HG03354 (cell line): ENCODE measurements at regions not wholly inside any gene's neighbourhood (a gene's known extent, or its start where the extent isn't known, plus 50 kb on each side); places are given as distances from the start of the nearest gene placed in this dataset.

Experiments
- ATAC-seq: cut with Tn5 transposase; IDR thresholded peaks from one replicate; pipeline ENCODE4 v1.9.1; 2021; ENCODE audit warnings: mild to moderate bottlenecking; ENCODE audit not compliant: unreplicated experiment, poor library complexity, severe bottlenecking

DNA sequence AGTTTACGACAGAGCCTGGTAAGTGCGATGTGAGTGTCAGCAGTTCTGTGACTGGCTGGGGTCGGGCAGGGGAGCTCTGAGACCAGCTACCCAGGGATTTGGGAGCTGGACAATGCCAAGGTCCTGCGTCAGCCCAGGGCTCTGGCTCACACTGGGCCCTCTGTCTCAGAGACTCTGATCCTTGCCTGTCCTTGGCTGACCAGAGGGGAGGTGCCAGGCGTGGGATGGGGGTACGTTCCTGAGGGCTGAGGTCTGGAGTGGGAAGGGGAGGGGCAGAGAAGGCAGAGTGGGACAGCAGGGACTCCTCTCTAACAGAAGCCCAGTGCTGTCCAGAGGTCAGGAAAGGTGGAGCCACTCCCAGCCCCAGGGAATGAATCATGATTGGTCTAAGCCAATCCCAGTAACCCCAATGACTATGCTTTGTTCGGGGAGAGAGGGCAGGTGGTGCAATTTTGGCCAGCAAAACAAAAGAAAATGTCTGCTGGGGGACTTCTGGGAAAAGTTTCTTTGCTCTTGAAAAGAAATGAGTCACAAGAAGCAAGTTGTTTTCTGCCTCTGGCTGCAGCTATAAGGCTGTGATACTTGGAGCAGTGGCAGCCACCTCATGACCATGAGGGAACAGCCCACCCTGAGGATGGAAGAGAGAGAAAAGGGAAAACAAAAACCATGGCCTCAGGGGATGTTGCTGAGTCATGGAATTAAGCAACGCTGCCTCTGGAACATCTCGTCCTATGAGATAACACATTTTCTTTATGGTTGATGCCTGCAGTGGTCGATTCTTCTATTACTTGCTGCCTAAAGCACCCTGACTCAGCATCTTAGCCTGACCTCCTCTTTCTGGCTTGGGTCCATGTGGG is 108.3 kb downstream of the CHST1 start:
- ATAC-seq: no peak

DNA sequence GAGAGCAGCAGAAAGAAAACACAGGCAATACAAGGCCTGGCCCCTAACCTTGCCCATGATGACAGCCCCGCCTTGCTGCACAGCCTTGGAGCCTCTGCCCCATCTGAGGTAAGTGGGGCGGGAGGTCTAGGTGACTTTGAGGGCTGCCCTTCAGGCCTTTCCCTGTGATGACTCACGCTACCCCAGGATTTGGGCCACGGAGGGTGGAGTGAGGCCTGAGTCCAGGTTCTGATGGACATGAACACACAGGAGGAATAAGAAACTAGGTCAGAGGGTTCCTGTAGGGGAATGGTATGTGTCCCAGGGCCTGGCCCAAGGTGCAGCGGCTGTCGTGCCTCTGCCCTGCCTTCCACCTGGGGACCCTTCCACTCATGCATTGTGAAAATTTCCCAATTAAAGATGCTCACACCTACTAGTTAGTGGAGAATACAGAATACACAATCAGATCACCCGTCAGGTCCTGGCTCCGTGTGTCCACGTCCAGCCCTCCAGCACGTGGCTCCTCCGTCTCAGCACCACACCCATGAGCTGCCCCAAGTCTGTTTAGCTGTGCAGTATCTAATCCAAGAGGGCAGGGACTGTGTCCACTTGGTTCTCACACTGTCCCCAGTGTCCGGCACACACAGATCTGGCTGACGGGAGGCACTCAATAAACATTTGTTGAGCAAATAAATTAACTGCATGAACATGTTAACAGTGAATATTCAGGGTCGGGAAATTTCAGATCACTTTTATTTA is 111.0 kb downstream of the CHST1 start:
- ATAC-seq: no peak

DNA sequence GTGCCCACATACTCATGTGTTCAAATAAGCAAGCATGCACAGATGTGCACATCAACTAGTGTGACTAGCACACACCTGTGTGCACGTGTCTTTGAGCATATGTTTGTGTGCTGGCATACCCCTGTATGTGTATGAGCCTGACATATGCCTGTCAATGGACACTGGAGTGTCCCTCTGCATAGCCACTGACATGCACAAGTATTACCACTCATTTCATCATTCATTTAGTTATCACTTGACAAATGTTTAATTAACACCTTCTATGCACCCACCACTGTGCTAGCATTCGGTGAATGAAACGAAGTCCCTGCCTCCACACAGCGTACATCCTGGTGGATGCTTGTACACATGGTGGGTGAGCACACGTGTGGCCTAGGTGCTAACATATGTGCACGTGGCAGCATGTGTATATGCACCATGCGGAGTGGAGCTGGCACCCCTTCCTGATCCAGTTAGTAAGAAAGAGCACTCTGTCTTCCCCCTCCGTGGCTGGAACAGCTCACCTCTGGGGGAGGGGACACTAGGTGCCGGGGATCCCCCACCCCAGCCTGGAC is 112.0 kb downstream of the CHST1 start:
- ATAC-seq: no peak

DNA sequence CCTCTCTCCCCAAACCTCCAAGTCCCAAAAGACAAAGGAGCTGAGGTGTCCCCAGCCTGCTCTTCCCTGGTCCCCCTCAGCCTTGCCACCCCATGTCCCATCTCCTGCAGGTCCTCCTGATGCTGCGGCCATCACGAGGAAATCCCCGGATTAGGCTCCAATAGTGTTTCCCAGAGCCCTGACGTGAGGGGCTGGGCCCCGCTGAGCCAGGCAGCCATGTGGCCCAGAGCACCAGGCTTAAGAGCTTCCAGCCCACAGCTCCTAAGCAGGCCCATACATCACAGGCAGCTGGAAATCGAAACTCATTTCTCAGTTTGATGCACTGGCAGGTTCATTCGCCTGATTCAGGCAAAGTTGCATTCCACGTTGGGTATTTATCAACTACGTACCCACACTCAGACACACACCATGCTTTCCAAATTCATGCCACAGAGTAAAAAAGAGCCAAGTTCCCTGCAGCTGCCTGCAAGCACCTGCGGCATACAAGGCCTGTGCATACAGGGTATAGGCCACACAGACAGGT is 114.2 kb downstream of the CHST1 start:
- no peak for ATAC-seq

DNA sequence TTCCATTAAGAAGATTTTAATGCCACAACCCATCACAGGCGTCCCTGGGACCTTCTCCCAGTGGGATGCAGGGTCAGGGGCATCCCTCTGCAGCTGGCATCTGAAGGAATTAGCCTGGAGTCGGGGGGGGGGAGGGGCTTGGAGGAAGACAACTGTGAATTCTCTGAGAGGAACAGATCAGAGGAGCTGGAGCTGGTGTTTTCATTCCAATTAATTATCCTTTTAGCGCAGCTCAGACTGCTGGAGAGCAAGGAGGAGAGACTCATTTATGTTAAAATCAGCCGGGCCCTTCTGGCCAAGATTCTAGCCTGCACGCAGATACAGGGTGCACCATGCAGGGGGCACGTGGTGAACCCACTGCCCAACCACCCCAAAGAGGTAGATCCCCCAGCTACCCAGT is 116.2 kb downstream of the CHST1 start:
- ATAC-seq: no peak

DNA sequence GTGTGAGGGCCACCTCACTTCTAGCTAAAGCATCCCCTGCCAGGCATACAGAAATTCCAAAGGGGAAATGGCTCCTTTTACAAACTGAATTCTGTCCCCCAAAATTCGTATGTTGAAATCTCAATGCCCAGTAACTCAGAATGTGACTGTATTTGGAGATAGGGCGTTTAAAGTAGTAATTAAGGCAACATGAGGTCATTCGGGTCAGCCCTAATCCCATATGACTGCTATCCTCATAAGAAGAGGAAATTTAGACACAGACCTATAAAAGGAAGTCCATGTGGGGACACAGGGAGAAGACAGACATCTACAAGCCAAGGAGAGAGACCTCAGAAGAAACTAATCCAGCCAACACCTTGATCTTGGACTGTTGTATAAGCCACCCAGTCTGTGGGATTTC is 119.1 kb downstream of the CHST1 start:
- ATAC-seq: no peak

DNA sequence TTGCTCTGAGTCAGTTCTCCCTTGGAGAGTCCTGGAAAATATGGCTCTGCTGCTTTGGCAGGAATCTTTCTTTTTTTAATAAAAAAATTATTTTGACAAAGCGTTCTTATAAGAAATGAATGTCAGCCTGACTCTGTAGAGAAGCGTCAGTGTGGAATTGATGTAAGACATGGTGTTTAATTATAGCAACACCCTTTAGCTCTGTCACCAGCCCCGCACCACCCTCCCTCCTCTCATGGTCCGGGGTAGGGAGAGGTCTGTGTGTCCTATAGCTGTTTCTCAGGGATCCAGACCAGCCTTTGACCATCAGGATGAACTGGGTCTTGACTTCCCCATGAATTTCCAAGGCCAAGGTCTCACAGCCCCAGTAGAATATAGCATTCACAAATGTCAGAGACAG is 120.6 kb downstream of the CHST1 start:
- no peak for ATAC-seq

DNA sequence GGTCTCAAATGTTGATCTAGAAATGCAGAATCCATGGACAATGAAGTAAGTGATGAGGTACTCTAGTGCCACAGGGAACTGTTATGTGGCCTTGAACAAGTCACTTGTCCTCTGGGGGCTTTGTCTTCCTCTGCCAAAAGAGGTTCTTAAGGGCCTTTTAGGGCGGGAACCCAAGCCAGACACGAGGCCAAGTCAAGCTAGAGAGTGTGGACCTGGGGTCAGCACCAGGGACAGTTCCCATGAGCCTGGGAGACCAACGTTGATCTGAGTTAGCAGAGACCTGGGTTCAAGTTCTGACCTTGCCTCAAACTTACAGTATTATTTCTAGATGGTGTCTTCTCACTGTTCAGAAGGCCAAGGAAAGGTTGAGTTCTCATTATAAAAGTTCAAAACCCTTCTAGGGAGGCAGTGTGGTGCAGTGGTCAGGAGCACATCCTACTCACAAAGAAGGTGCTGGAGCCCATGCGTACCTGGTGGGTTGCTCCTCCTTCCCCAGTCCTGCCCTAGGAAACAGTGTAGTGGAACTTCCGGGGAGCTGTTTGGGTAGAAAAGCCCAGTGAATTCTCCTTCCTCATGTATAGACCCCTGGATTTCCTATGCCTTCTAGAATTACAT is 121.5 kb downstream of the CHST1 start:
- no peak for ATAC-seq

DNA sequence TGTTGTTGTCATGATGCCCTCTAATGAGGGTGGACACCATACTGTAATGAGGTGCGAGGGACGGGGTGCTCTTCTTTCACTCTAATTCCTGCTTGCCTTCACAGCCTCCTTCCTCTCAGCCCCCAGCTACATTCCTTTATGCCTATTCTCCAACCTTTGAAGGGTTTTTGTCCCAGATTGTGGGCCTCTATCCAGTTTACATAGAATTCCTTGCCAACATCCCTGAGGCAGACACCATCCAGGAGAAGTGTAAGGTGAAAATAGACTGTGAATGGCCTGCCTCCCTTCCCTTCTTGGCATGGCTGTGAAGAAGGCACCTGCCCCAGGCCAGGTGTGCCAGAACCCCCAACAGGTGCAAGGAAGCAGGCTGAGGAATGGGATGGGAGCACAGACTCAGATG is 122.3 kb downstream of the CHST1 start:
- no peak for ATAC-seq

DNA sequence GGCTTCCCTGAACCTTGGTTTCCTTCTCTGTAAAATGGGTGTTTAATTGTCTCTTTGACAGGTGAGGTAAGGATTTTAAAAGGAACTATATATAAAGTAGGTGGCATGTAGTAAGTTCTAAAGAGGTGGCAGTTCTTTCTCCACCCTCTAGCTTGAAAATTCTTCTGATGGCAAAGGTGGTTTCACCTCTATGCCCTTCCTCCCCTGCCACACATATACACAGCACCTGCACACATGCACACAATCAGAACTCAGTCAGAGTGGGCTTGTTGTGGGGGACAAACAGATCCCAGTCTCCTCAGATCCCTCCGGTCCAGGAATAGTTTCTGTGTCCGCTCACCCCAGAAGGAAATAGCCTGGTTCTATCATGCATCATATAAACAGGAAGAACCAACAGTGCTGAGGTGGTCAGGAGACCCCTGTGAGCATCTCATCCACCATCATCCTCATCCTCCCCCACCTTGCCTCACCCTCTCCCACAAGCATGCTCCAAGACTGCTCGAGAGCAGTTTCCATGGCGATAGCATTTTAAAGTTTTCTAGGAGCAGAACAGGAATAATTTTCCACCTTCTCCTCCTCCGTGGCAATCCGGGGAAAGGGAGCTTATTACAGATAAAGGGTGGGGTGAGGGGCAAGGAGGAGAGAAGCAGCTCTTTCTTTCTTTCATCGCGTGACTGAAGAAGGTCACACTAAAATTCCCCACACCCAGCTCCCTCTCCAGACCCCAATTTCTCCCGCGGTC is 123.6 kb downstream of the CHST1 start:
- ATAC-seq: no peak

DNA sequence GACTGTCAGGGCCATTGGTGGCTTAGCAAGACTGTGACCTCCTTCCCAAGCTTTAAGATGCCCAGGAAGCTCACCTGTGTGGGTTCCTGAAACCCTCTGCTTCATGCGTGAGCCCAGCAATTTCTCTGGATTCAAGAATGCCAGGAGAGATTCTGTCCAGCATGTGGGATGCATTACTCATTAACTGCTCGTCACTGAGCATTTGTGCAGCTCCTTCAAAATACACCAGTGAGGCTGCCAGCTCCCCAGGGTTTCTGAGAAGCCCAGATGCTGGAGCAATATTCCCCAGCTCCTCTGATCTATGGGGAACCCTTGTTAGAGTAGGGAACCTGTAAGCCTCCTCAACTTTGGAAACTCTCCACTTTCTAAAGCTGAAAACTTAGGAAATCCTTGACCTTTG is 126.5 kb downstream of the CHST1 start:
- ATAC-seq: no peak

DNA sequence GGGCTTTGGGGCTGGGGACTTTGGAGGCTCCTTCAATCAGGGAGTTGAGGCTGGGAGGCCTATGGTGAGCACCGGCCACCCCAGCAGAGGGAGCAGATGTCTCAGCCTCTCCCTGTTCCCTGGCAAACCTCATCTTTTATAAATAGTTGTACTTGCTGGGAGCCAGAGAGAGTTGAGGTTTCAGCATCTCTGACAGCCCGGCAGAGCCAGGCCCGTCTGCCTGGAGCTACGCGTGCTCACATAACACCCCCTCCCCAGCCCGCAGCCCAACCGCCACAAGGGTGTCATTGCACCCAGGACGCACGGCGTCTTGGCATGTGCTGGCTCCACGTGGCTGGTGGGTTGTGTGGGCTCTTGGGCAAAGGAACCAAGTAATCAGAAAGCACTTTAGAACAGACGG is 127.1 kb downstream of the CHST1 start:
- ATAC-seq: no peak

DNA sequence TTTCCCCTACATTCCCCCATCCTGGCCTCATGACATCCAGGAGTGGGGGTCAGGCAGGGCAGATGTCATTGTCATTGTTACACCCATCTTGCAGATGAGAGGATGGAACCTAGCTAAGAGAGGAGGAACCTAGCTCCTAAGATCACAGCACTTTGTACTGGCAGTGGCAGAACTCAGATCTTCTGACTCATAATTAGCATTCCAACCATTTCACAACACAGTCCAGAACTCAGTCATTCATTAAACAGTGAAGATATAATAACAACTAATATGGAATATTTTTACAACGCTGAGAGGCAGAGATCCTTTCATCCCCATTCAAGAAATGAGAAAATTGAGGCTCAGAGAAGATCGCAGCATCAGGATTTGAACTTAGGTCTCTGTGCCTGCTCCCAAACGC is 127.8 kb downstream of the CHST1 start:
- no peak for ATAC-seq

DNA sequence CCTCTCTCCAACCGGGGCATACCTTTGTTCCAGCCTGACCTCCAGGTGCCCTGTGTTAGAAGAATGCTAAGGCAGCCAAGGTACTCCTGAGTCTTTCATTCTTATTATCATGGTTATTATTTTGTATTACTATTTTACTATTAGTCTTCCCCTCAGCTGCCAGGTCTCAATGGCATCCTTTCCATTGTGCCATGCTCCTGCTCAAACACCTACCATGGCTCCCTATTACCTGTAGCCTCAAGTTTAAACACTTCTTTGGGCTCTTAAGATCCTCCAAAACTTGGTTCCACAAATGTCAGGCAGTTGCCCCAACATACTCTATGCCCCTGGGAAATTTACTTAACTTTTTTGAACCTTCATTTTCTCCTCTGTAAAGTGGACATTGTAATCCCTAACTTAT is 130.4 kb downstream of the CHST1 start:
- ATAC-seq: no peak

DNA sequence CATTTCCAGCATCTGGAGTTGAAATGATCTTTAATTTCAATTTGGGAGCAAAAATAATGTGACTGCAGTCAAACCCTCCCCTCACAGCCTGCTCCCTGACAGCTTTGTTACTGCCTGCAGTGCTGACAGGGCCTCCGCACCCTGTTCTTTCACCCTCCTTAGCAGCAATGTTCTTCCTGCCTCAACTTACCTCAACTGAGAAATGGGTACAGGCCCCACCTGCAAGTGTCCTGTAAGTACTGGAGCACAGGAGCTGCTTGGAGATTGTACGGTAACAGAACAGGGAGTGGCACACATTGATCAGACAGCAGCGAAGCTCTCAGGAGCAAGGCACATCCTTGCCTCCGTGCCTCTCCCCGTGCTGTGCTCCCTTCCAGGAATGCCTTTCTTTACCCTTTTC is 131.3 kb downstream of the CHST1 start:
- no peak for ATAC-seq

DNA sequence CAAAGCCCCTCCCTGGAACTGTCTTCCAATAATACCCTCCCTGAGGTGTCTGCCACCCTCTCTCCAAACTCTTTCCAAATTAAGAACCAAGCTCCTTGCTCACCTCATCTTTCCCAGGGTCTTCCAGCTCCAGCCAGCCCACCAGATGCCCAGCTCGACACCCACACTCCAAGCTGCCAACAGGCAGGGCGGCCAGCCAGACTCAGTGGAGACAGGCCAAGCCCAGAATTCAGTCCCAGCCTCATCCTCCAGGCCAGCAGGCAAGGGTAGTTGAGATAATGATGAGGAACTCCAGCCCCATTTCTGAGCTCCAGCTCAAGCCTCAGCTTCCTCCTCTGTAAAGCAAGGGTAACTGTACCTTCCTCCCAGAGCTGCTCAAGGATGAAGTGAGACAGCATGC is 132.9 kb downstream of the CHST1 start:
- ATAC-seq: no peak

DNA sequence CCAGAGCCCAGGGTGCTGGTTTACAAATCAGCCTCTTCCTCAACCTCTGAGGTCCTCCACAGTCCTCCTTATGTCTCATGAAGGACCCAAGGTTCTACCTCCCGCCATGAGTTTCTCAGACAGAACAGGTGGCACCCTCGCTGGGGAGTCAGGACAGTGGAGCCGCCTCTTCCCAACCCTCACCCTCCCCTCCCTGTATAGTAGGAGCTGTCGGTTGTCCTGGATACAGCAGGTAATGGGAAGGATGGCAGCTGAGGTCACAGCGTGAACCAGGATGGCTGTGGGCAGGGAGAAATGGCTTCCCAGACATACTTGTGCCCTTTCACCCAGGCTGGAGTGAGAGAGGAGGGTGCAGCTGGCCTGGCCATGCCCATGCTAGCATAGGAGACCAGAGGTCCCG is 134.6 kb downstream of the CHST1 start:
- ATAC-seq: no peak

DNA sequence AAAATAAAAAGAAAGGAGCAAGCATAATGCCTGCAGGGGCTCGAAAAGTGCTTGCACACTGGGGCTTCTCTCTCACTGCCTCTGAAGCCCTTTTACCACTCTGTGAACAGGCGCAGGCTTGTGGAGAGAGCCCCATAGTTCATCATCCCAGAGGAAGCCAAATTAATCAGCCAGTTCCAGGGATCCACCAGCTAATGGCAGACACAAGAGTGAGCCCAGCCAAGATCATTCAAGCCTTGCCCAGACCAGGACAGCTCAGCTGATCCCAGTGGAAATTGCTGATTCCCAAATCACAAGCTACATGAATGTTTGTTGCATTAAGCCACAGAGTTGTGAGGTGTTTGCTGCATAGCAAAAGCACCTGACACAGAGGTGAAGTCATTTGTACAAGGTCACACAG is 135.3 kb downstream of the CHST1 start:
- ATAC-seq: no peak

DNA sequence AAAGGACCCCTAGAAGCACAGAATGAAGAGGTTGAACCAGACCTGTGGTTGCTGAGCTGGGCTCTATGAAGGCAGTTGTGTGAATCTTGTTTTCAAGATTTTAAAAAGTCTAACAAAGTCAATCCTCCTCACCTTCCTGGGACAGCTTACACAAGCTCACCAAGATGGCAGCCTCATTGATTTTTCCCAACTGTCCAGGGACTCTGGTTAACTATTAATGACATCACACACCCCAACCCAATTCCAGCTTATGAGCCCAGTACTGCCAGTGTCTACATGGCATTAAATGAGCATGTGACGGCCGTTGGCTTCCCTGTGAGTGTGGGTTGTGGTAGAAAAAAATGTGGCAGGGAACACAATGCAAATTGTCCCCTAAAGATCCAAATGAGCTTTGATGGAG is 137.0 kb downstream of the CHST1 start:
- ATAC-seq: no peak

DNA sequence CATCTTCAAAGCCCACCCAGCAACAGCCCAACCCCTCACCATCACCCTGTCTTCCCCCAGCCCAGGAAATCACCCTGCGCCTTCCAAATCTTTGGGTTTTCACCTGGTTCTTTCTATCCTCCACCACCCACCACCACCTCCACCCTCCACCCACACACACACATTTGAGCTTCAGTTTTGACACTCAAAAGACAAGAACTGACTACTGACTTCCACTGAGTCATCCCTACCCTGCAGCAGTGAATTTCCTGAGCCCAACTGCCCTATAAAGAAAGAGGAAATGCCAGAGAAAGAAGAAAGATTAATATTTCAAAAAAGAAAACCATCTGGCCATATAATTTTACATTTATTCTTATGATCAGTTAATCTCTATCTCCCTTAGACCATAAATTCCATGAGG is 137.5 kb downstream of the CHST1 start:
- ATAC-seq: no peak
